ENCODE measurements at regions not wholly inside any gene's neighbourhood (a gene's known extent, or its start where the extent isn't known, plus 50 kb on each side); places are given as distances from the start of the nearest gene placed in this dataset.

DNA sequence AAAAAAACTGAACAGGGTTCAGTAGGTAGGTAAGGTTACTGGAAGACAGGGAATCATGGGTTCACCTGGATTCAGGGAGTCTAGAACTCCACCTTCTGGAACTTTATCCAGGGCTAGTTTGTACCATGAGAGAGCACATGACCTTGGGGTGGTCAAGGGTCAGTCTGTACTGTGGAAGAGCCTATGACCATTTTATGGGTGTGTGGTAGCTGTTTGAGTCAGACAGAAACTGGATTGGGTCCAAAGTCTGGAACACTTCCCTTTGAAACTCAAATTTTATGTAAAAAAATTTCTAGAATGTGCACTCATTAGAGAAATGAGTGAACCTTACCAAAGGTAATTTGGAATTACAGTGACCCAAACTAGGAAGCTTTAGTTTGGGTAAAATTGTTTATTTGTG, 486.0 kb upstream of the AGTR1 start:
- H3K9me3 ChIP-seq (ENCODE audit: control insufficient read depth in 2 of 3, insufficient read depth in 1 of 3, low read length in 3 of 3): no peaks in the 10 kb centered on the region
- H3K27me3 ChIP-seq (ENCODE audit: control insufficient read depth, insufficient read depth, low read length): no peaks in the 10 kb centered on the region
- H3K4me3 ChIP-seq (ENCODE audit: low read length in 3 of 3): no peak overlapping the region
- no peaks in the 10 kb centered on the region for H3K4me1 ChIP-seq (ENCODE audit: control insufficient read depth in 2 of 3, insufficient read depth in 2 of 3, low read depth in 1 of 3, low read length in 3 of 3)
- H3K27ac ChIP-seq (ENCODE audit: low read depth in 2 of 2, low read length in 2 of 2): no peak overlapping the region
- no peak for FAIRE-seq
- H3K9ac ChIP-seq (ENCODE audit: low read length in 3 of 3): no peak overlapping the region
- DNase-seq: no peak
- intact Hi-C loops (cut with DNase I): no loop called here
- H3K36me3 ChIP-seq (ENCODE audit: control insufficient read depth in 2 of 3, insufficient read depth in 3 of 3, low read length in 3 of 3): no peaks in the 10 kb centered on the region
- TF ChIP-seq, protein P1, sequence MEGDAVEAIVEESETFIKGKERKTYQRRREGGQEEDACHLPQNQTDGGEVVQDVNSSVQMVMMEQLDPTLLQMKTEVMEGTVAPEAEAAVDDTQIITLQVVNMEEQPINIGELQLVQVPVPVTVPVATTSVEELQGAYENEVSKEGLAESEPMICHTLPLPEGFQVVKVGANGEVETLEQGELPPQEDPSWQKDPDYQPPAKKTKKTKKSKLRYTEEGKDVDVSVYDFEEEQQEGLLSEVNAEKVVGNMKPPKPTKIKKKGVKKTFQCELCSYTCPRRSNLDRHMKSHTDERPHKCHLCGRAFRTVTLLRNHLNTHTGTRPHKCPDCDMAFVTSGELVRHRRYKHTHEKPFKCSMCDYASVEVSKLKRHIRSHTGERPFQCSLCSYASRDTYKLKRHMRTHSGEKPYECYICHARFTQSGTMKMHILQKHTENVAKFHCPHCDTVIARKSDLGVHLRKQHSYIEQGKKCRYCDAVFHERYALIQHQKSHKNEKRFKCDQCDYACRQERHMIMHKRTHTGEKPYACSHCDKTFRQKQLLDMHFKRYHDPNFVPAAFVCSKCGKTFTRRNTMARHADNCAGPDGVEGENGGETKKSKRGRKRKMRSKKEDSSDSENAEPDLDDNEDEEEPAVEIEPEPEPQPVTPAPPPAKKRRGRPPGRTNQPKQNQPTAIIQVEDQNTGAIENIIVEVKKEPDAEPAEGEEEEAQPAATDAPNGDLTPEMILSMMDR (IDR thresholded peaks at IDR 0.05; ENCODE audit: borderline replicate concordance, extremely low read depth, insufficient read depth): no peak

DNA sequence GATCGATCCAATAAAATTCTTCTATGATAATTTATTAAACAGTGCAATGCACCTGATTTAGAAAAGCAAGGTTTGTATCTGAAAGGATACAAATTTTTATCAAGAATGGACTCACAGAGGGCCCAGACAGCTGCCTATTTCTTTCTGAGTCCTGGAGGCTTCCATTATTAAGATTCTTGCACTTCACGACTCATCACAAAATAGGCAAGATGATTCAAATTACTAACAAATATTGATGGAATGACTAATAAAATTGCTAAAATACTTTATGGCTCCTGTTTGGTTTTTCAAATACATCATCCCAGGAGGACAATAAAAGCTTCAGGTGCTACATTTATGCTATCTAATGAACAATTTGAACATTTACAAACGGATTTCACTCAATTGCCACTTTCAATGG, 483.0 kb upstream of the AGTR1 start:
- DNase-seq (no peak), FAIRE-seq (no peak)
- H3K4me3 ChIP-seq (ENCODE audit: low read length in 3 of 3): no peak overlapping the region
- TF ChIP-seq, protein P1 (IDR thresholded peaks at IDR 0.05; ENCODE audit: borderline replicate concordance, extremely low read depth, insufficient read depth): no peak
- no peaks in the 10 kb centered on the region for H3K36me3 ChIP-seq (ENCODE audit: control insufficient read depth in 2 of 3, insufficient read depth in 3 of 3, low read length in 3 of 3)
- H3K4me1 ChIP-seq (ENCODE audit: control insufficient read depth in 2 of 3, insufficient read depth in 2 of 3, low read depth in 1 of 3, low read length in 3 of 3): no peaks in the 10 kb centered on the region
- intact Hi-C loops (cut with DNase I): no loop called here
- no peaks in the 10 kb centered on the region for H3K27me3 ChIP-seq (ENCODE audit: control insufficient read depth, insufficient read depth, low read length)
- H3K27ac ChIP-seq (ENCODE audit: low read depth in 2 of 2, low read length in 2 of 2): no peak overlapping the region
- H3K9me3 ChIP-seq (ENCODE audit: control insufficient read depth in 2 of 3, insufficient read depth in 1 of 3, low read length in 3 of 3): no peaks in the 10 kb centered on the region
- H3K9ac ChIP-seq (ENCODE audit: low read length in 3 of 3): no peak overlapping the region

DNA sequence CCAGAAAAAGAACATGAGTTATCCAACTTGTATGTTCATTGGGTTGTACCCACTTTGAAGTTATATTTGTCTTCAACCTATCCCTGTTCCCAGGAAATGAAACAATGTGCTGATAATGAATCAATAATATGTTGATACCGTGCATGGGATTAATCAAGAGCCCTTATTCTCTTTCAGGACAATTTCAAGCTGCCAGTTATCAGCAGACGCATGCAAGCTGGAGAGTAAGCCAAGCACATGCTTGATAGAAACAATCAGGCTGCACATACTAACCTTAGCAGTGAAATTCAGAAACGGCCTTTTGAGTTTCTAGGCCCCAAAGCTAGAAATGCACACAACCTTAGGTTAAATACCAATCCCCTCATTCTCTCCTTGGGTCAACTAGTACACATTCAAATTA, 480.4 kb upstream of the AGTR1 start:
- FAIRE-seq: no peak
- no peaks in the 10 kb centered on the region for H3K4me1 ChIP-seq (ENCODE audit: control insufficient read depth in 2 of 3, insufficient read depth in 2 of 3, low read depth in 1 of 3, low read length in 3 of 3)
- intact Hi-C loops (cut with DNase I): no loop called here
- H3K4me3 ChIP-seq (ENCODE audit: low read length in 3 of 3): no peak overlapping the region
- H3K27ac ChIP-seq (ENCODE audit: low read depth in 2 of 2, low read length in 2 of 2): no peak overlapping the region
- no peaks in the 10 kb centered on the region for H3K27me3 ChIP-seq (ENCODE audit: control insufficient read depth, insufficient read depth, low read length)
- no peak overlapping the region for H3K9ac ChIP-seq (ENCODE audit: low read length in 3 of 3)
- H3K36me3 ChIP-seq (ENCODE audit: control insufficient read depth in 2 of 3, insufficient read depth in 3 of 3, low read length in 3 of 3): no peaks in the 10 kb centered on the region
- DNase-seq: no peak
- TF ChIP-seq, protein P1 (IDR thresholded peaks at IDR 0.05; ENCODE audit: borderline replicate concordance, extremely low read depth, insufficient read depth): no peak
- H3K9me3 ChIP-seq (ENCODE audit: control insufficient read depth in 2 of 3, insufficient read depth in 1 of 3, low read length in 3 of 3): no peaks in the 10 kb centered on the region

DNA sequence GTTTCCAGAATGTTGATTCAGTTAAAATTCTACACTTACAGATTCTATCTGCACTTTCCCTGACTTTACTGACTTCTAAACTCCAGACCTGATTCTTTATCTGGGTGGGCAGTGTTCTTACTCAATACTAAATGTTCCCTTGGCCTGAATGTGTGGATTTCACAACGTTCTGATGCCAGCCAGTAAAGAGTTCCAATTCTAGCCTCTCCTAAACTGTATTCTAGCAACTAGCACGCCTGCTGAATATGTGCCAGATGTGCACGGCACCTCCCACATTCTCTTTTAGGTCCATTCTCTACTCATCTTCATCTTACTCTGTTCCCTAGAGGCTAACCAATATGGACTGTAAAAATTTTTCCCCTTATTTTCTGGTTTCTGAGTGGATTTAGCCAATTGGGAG, 479.5 kb upstream of the AGTR1 start:
- no peaks in the 10 kb centered on the region for H3K4me1 ChIP-seq (ENCODE audit: control insufficient read depth in 2 of 3, insufficient read depth in 2 of 3, low read depth in 1 of 3, low read length in 3 of 3)
- H3K27me3 ChIP-seq (ENCODE audit: control insufficient read depth, insufficient read depth, low read length): no peaks in the 10 kb centered on the region
- DNase-seq (no peak), FAIRE-seq (no peak)
- no peaks in the 10 kb centered on the region for H3K36me3 ChIP-seq (ENCODE audit: control insufficient read depth in 2 of 3, insufficient read depth in 3 of 3, low read length in 3 of 3)
- no peak overlapping the region for H3K4me3 ChIP-seq (ENCODE audit: low read length in 3 of 3)
- H3K9ac ChIP-seq (ENCODE audit: low read length in 3 of 3): no peak overlapping the region
- no peak overlapping the region for H3K27ac ChIP-seq (ENCODE audit: low read depth in 2 of 2, low read length in 2 of 2)
- H3K9me3 ChIP-seq (ENCODE audit: control insufficient read depth in 2 of 3, insufficient read depth in 1 of 3, low read length in 3 of 3): no peaks in the 10 kb centered on the region
- TF ChIP-seq, protein P1 (IDR thresholded peaks at IDR 0.05; ENCODE audit: borderline replicate concordance, extremely low read depth, insufficient read depth): no peak
- intact Hi-C loops (cut with DNase I): no loop called here
